ENCODE measurements at regions not wholly inside any gene's neighbourhood (a gene's known extent, or its start where the extent isn't known, plus 50 kb on each side); places are given as distances from the start of the nearest gene placed in this dataset.

- TF ChIP-seq ZNF425 (CRISPR knock-in tag; conservative IDR thresholded peaks at IDR 0.05) (no peak), SMAD4 (CRISPR knock-in tag; IDR thresholded peaks at IDR 0.05) (no peak), ZNF396 (CRISPR knock-in tag; IDR thresholded peaks at IDR 0.05; ENCODE audit: borderline replicate concordance) (no peak)
These were observed 320.7 kb downstream of the HGF start (continued) for GRCh38 chr7:81449105-81449504.

GRCh38 chr7:81447351-81447952 lies 322.4 kb downstream of the HGF start:
- Mint-ChIP-seq H3K9me3 (peaks cover 8% of the 10 kb centered on the region; the same call in 1 of the 2 replicates), H3K4me3 (no peak overlapping the region), H3K27me3 (ENCODE audit: low read depth) (no peaks in the 10 kb centered on the region), H3K36me3 (no peaks in the 10 kb centered on the region), H3K4me1 (no peaks in the 10 kb centered on the region), H3K27ac (no peak overlapping the region)
- CTCF ChIA-PET = interaction anchor here (1.0 kb wide), 1 partner anchor 9 kb away, joined by 4 read pairs; no protein-coding TSS in a partner anchor
- no peak for DNase-seq (ENCODE audit: low spot score)
- POLR2A ChIA-PET = no interaction called here
- peak; percentile 92 for ATAC-seq
- TF ChIP-seq OVOL2 (CRISPR knock-in tag; IDR thresholded peaks at IDR 0.05; ENCODE audit: borderline replicate concordance) = no peak
- no peak for TF ChIP-seq ESRRA (CRISPR knock-in tag; IDR thresholded peaks at IDR 0.05; ENCODE audit: borderline replicate concordance)
- TF ChIP-seq CTCF (IDR thresholded peaks at IDR 0.05) = 0 out of 2 replicates have a peak, but pooled peaks have one; percentile 19
- TF ChIP-seq ZNF532 (CRISPR knock-in tag; IDR thresholded peaks at IDR 0.05; ENCODE audit: borderline replicate concordance) = no peak

GRCh38 chr7:81446212-81446611 lies 323.6 kb downstream of the HGF start:
- H3K27me3 Mint-ChIP-seq (ENCODE audit: low read depth) = no peaks in the 10 kb centered on the region
- DNase-seq (ENCODE audit: low spot score) (no peak), ATAC-seq (no peak)
- H3K4me1 Mint-ChIP-seq = no peaks in the 10 kb centered on the region
- H3K9me3 Mint-ChIP-seq = peaks cover 8% of the 10 kb centered on the region; the same call in 1 of the 2 replicates
- no peaks in the 10 kb centered on the region for H3K36me3 Mint-ChIP-seq
- no peak overlapping the region for H3K4me3 Mint-ChIP-seq
- POLR2A ChIA-PET = no interaction called here
- no peak overlapping the region for H3K27ac Mint-ChIP-seq
- CTCF ChIA-PET = interaction anchor here (2.1 kb wide), 1 partner anchor 24 kb away, joined by 7 read pairs; no protein-coding TSS in a partner anchor
- no peak for TF ChIP-seq E2F5 (CRISPR knock-in tag; IDR thresholded peaks at IDR 0.05)
- no peak for TF ChIP-seq STAT6 (CRISPR knock-in tag; conservative IDR thresholded peaks at IDR 0.05; ENCODE audit: low read depth)
- no peak for TF ChIP-seq MYBL2 (CRISPR knock-in tag; IDR thresholded peaks at IDR 0.05)
- no peak for TF ChIP-seq HMGA2 (CRISPR knock-in tag; IDR thresholded peaks at IDR 0.05)
- no peak for TF ChIP-seq GTF2I (CRISPR knock-in tag; conservative IDR thresholded peaks at IDR 0.05)
- TF ChIP-seq OVOL2 (CRISPR knock-in tag; IDR thresholded peaks at IDR 0.05; ENCODE audit: borderline replicate concordance) = no peak
- TF ChIP-seq E2F1 (CRISPR knock-in tag; IDR thresholded peaks at IDR 0.05) = no peak
- TF ChIP-seq SOX15 (CRISPR knock-in tag; IDR thresholded peaks at IDR 0.05) = no peak
- TF ChIP-seq MAX (CRISPR knock-in tag; IDR thresholded peaks at IDR 0.05) = no peak
- no peak for TF ChIP-seq GABPB1 (CRISPR knock-in tag; IDR thresholded peaks at IDR 0.05)
- TF ChIP-seq ZNF317 (CRISPR knock-in tag; IDR thresholded peaks at IDR 0.05; ENCODE audit: borderline replicate concordance, low read depth) = no peak
